Suppressor macrophage (primary cell): ENCODE measurements at regions not wholly inside any gene's neighbourhood (a gene's known extent, or its start where the extent isn't known, plus 50 kb on each side); places are given as distances from the start of the nearest gene placed in this dataset.
A peak's percentile ranks its signal among the peaks of the same experiment; 100 is the strongest.

ENCODE experiments used
- DNase-seq, 4 experiments: peaks; one replicate each; pipeline ENCODE4 v3.0.0-alpha.2; 2020 to 2022

DNA sequence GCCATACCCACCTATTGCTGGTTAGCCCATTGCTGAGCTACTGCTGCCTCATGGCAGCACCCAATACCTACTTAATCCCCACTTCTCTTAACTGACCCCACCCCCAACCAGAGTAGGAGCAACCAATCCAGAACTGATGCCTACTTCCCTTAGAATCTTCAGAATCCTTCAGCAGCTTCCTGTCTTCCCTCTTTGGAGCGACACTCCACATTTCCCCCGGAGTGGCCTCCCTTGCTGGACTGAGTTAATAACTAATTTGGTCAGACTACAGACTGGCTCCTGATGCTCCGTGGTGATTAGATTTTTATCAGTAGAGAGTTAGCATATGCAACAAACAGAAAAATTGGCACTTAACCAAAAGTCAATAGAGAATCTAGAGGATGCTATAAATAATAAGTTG is 51.2 kb upstream of the UBR2 start:
- DNase-seq = peak in 3 of 4 experiments; percentile 26 to 39 (median 30)

DNA sequence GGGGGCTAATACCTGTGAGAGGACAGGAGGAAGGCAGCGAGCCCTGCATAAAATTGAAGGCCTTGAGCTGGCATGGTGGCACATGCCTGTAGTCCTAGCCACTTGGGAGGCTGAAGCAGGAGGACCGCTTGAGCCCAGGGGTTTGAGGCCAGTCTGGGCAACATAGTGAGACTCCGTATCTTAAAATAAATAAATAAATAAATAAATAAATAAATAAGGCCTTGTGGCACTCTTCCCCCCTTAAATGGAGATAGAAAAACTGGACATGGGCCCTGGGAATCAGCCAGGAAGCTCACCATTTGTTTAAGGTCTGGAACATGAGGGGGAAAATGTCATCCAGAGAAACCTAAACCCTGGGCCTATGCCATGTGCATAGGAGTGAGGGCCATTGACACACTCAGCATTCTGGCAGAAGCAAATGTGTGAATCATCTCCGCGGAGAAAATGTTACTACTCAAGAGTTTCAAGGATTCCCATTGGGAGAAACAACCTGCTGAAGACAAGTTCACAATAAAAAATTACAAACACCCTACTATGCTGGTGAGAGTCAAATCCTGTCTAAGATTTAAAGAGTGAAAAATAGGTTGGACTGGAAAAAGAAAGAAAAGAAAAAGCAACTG is 51.9 kb upstream of the UBR2 start:
- DNase-seq = no peak

DNA sequence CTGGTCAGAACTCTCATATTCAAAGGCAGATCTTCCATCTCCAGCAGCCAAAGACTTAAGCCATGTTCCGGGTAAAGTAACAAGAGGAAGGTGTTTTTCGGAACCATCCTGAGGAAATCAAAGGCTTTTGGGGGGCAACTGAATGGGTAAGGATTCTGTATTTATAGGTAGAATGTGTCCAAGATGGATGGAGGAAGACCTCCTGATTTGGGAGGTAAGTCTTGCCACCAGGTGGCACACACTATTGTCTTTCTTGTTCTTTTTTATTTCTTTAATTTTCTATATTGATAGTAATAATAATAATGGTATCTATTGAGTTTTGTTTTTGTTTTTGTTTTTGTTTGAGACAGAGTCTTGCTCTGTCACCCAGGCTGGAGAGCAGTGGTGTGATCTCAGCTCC is 53.0 kb upstream of the UBR2 start:
- no peak for DNase-seq

DNA sequence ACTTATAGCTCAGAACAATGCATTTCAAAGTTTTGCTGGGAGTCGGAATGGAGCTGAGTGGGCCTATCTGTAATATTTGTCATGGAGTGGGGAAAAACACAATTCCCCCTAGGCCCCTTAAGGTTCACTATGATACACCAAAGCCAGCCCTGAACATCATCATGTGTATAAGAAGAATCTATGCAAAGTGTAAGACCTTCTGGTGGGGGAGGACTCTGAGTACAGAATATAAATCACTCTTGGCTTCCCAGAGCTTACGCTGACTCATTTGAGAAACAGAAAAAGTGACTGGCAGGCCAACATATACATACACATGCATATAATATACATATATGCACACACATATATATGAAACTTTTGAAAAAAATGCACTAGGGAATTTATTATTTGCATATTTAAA is 54.1 kb upstream of the UBR2 start:
- DNase-seq = no peak

DNA sequence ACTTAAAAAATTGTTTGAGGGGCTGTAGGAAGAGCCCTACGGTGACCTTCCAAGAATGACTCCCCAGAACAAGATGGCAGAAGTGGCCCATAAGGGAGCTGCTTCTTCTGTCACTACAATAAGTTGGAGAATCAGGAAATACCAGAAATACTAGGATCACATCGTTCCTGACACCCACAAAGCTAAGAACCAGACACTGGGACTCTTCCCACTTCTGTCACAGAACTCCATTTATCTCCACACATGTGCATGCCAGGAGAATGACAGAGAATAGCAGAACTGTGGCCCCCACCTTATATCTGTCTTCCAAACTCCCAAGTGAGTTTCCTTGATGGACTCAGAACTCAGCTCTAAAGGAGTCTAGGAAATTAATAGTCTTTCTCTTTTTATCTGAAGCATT is 54.6 kb upstream of the UBR2 start:
- no peak for DNase-seq

DNA sequence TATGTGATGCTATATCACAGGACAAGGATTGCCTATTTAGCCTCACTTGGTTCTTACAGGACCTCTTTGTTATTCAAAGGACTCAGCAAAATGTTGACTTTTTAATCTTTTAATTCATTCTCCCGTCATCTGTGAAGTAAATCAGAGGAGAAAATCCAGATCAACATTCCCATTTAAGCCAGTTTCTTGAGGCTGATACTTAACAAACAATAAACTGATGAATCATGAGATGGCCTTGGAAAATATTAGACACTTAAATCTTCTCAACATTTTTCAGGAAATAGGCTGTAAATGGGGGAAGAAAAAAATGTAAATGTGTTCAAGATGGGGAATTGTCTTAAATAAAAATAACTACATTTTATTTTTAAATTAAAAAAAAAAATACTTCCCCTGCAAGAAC is 55.9 kb upstream of the UBR2 start:
- peak in 1 of 4 experiments; percentile 32 for DNase-seq

DNA sequence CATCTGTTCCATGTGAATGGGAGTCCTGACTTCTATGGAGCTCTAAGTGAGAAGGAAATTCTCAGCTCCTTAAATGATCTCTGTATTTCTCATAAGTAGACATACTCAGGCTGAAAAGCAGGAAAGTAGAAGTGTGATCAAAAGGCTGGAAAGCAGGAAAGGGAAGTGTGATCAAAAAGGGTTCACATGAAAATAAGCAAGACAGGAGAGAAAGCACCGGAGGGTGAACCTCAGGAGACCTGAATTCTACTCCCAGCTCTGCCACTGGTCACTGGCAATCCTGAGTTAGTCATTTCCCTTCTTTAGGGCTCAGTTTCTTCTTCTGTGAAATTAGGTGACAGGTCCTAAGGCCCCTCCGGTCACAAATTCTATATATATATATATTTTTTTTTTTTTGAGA is 55.5 kb upstream of the TRERF1 start:
- DNase-seq = peak in 1 of 4 experiments; percentile 19

DNA sequence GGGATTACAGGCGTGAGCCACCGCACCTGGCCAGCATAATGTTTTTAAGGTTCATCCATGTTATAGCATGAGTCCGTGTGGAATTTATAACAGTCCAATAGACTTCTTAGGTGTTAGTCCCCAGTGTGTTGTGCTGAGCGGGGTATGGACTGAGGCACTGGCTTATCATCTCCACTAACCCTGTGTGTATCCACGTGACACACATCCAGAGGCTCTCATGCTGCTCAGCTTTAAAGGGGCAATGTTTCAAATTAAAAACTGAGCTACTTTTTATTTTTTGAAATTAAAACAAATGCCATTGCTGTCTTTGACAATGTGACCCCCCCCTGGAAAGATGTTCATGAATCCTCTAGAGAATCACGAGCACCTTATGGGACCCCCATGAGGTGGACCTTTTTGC is 54.3 kb upstream of the TRERF1 start:
- no peak for DNase-seq

DNA sequence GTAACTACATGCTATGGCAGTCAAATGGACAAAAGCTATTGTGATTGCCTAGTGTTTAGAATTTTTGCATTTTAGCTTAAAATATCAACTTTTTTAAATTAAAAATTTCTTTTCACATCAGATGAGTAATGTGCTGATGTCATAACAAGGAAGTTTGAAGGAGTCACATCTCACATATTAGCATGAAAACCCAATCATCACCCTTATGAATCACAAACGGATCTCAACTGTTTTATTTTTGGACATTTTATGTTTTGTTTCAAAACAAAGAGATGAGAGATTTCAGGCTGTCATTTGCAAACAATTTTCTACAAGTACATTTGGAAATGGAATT is 53.6 kb upstream of the TRERF1 start:
- peak; percentile 11 to 84 (median 48) for DNase-seq

DNA sequence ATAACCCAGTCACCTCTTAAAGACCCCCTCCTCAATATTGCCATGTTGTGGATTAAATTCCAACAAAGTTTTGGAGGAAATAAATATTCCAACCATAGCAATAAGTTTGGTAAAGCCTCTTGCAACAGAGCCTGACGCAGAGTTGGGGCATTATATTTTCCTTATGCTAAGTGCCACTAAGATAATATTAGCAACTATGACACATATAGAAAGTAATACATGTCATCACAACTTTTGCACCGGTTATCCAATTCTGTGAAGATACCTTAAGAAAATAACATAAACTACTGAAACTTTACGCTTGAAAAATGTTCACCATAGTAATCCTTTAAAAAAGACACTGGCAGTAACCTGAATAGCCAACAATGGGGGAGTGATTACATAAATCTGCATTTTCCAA is 52.2 kb upstream of the TRERF1 start:
- DNase-seq = peak in 1 of 4 experiments; percentile 27

DNA sequence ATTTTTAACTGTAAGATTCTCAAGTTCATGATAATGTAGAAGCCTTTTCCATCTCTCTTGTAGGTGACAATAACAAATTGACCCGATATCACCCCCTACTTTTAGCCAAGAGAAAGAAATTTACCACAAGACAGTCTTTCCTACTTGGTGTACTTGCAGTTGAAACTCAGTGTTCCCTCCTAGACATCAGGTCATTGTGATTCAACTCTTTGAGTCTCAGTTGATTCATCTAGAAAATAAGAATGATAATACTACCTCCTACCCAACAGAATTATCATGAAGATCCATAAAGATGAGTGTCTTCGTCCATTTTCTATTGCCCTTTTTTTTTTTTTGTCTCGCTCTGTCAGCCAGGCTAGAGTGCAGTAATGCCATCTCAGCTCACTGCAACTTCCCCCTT is 51.3 kb upstream of the TRERF1 start:
- DNase-seq = peak in 1 of 4 experiments; percentile 18

DNA sequence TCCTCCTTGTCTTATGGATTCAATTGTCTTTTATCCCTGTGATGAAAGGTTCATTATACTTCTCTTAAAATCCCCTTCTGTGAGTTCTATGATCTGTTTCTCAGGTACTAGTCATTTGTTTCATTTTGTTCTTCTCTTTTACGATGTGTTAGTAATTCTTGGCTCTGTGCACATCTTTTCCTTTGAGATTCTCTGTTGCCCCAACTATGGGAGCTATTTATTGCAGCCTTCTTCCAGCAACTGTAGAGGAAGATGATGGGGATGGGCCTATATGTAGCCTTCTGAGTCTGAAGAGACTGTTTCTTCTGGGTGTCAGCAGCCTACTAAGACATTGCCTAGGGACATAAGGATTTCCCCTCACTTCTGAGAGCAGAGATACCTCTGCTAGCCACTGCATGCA is 50.4 kb upstream of the TRERF1 start:
- no peak for DNase-seq
